Left hindlimb (tissue), 1 donor: ENCODE measurements at regions not wholly inside any gene's neighbourhood (a gene's known extent, or its start where the extent isn't known, plus 50 kb on each side); places are given as distances from the start of the nearest gene placed in this dataset.

ENCODE experiments used
- DNase-seq: peaks from one replicate; pipeline ENCODE4 v3.0.0-alpha.2; 2018

DNA sequence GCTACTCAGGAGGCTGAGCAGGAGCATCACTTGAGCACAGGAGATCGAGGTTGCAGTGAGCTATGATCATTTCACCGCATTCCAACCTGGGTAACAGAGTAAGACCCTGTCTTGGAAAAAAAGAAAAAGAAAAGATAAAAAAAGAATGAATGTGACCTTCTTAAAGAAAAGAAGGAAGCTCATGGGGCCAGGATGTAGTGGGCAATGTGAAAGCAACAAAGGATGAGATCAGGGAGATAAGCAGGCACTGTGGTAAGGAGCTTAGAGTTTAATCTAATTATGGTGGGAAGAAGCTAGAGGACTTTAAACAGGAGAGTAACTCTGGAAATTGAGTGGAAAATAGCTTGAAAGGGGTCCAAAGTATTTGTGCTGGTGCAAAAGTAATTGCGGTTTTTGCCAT is 231.6 kb upstream of the UBE2E2 start:
- DNase-seq: no peak

DNA sequence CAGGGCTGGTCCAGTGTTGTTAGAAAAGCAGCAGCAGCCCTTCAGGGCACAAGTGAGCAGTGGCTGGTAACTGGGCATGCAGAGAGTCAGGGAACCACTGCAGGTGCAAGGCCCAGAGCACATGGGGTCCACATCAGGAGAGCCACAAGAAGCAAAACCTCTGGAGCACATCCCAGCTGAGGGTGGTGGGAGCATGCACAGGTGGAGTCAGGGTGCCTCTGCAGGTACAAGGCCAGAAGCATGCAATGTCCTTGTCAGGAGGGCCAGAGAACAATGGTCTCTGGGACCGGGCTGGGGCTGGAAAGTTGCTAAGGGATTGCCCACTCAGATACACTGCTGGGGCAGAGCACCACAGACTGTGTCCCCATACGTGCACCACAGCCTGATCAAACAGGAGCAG is 226.1 kb upstream of the UBE2E2 start:
- no peak for DNase-seq

DNA sequence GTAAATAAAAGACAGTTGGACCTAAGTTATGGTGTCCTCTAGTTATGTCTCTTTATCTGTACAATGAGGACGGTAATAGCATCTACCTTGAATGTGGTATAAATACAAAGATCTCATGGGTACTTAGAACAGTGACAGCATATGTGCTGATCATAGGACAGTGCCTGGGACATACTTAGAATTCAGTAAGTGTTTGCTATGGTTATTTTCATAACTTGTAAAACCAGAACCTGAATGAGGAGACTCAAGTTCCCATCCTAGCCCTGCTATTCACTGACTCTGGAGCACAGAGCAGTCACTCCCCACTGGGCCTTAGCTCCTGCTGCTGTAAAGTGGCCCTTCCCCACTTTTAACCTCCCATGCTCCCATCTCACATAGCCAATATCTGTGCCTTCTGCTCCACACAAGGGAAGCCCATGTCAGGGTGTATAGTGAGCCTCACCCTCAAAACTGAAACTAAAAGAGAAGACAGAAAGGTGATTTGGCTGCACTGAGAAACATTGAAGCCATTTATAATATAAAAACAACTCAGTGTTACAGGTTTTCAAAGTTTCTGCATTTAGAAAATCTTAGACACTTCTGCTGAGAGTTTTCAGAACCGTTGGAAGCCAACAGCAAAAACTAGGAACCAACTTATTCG is 225.4 kb upstream of the UBE2E2 start:
- no peak for DNase-seq

DNA sequence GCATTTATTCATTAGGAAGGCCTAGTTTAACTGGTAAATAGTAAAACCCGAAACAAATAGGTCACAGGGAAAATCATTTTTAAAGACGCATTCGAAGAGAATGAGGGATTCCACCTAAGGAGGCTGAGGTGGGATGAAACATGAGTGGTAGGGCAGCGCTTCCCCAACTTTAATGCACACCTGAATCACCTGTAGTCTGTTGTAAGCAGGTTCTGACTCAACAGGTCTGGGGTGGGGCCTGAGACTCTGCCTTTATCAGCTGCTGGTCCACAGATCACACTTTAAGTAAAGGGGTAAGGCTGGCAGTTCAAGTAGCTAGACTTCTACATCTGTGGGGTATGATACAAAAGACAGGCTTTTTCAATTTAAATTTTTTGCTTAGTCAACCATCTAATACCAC is 223.5 kb upstream of the UBE2E2 start:
- no peak for DNase-seq

DNA sequence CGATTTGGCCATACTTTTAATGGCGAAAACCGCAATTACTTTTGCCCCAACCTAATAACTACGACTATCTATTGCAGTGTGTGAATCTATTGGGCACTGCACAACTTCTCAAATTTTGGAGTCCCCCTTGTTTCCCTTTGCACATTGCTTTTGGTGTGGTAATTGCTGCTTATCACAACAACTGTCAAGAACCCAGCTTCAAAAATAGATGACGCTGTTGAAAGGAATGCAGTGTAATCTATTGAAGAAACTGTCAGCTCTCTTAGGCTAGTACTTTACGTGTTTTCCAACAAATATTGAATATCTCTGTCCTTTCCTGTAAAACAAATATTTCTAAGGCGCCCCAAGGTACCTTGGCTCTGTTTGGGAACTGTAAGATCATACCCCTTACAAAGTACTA is 222.8 kb upstream of the UBE2E2 start:
- no peak for DNase-seq

DNA sequence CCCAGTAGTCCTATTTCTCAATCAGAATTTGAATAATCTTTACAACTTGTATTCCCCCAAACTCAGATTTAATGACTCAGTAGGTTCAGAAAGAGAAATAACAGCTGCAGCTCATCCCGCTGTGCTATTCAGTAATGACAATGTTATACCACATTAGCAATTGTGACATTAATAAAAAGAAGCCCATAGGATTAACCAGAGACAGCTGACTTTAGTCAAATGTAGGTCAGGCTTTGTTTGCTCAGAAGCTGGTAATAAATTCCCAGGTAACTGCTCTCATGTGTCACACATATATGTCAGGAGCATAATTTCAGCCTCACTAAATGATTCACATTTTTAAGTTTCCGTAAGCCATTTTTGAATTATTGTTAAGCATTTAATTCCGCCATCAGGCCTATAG is 222.0 kb upstream of the UBE2E2 start:
- no peak for DNase-seq

DNA sequence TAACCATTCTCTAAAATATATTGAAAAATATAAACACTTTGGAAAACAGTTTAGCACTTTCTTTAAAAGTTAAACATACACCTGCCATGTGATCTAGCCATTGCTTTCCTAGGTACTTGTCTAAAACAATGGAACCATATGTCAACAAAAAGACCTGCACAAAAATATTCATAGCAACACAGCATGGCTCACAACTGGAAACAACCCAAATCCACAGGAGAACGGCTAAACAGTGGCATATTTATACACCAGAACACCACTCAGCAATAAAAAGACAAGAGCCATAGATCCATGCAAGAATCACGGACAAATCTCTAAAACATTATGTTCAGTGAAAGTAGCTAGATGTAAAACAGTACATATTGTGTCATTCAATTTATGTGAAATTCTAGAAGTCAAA is 221.3 kb upstream of the UBE2E2 start:
- no peak for DNase-seq

DNA sequence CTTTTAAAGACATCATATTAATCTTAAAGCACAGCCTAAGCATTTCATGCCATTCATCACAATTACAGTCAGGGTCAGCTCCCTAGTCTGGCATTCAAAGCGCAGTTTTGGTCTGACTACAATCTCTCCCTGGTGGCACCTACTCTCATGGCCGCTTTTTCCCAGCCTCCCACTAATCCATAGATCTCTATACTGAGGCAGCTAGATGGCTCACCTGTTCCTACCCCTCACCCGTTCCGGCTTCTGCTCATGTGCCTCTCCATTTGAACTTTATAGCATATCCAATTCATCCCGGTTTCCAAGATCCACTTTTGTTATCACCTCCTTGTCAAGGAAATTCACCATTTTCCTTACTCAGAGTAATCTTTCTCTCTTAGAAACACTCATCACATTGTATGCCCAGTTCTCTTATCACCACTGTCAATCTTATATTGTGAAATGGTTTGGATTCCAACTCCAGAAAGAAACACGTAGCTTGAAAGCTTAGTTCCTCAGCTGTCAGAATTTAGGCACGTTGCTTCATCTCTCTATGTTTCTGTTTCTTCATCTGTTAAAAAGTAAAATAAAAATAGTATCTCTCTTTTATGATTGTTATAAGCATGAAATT is 220.0 kb upstream of the UBE2E2 start:
- DNase-seq: no peak

DNA sequence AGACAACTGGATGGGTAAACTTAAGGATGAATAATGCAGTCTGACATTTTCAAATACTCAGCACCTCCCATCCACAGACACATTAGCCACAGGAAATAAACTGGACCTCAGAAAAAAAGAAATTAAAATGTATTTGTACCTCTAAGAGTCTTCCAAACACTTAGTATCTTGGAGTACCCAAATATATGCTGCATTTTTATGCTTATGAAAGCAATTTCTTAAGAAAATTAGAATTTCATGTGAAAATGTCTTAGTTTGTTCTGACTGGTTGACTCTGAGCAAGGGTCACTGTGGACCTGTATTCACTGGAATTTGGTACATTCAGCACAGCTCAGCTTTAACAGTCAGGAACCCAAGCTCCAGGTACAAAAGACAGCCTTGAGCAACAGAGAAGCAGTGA is 216.2 kb upstream of the UBE2E2 start:
- DNase-seq: no peak

DNA sequence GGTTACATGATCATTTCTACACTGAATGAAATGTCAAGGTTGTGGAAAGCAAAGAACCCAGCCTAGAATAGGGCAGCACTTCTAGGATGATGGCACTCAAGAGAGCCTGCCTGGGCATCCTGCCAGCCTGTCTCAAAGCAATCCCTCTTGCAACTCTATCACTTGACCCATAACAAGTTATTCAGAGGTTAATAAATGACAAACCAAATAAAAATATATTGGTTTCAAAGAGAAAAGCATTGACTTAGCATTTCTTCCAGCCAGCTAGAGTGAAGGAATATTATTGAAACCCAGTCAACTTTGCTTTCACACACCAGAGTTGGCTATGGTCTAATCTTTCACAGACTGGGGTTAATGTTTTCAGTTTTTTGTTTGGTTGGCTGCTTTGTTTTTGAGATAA is 214.6 kb upstream of the UBE2E2 start:
- no peak for DNase-seq

DNA sequence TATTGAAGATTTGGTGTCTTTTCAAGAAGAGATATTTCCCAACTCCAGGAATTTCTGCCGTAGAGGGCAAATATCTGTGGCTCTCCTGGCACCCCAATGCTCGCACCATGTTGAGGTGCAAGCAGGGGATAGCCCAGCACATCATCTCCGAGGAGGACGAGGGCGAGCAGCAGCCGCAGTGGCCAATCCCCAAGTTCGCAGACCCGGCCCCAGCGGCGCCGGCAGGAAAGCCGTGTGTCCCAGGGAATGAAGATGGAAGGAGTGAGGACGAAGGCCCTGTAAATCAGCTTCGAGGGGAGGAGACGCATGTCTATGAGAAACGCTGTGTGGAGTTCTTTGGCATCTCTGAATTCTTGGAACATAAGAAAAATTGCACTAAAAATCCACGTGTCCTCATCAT is 213.4 kb upstream of the UBE2E2 start:
- no peak for DNase-seq

DNA sequence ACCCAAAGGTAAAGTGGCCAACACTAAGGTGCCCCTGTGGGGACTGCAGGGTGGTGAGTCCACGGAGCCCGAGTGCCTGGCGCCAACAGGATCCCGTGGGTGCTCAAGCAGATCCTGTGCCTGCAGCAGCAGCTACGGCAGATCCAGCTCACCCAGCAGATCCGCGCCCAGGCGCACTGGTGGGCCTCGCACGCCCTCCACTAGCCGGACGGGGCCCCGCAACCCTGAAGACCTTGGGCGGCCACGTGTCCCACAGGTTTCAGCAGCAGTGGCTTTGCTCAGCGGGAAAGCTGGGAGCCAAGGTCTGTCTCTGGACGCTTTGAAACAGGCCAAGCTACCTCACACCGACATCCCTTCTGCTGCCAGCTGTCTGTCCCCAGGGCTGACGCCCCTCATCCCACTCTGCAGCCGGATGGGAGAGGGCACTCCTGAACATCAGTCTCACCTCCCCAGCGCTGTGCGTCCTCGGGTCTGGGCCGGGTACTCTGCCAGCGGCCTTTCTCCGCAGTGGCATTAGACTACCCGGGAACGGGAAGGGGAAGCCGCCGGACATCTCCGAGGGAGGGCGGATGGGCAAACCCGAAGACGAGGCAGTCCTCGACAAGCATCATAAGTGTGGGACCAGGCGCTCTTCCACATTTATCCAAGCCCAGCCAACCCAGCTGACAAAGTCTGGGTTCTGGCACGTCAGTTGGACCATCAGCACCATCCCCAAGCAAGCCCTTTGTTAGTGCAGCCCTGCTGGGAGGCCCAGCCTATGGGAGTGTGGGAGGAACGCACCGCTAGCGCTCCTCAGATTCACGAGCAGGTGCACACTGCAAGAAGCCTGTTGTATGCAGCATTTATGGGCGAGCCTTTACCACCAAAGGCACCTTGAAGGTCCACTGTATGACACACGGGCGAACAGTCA is 212.6 kb upstream of the UBE2E2 start:
- no peak for DNase-seq

DNA sequence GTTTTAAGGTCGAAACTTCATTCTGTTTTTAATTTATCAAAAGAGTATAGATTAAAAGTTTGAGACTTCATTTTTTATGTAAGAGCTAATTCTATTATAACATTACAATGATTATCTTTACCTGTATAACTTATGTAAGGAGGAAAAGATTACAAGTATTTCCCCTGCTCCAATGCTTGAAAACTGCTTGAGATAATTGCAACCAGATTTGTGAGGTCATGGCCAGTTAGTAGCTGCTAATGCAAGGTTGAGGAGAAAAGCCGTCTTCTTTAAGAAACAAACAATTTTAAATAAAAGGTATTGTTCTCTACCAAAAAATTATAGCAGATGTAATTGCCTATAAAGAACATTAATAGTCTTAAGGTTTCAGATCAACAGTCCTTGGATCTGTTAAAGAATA is 208.3 kb upstream of the UBE2E2 start:
- DNase-seq: no peak

DNA sequence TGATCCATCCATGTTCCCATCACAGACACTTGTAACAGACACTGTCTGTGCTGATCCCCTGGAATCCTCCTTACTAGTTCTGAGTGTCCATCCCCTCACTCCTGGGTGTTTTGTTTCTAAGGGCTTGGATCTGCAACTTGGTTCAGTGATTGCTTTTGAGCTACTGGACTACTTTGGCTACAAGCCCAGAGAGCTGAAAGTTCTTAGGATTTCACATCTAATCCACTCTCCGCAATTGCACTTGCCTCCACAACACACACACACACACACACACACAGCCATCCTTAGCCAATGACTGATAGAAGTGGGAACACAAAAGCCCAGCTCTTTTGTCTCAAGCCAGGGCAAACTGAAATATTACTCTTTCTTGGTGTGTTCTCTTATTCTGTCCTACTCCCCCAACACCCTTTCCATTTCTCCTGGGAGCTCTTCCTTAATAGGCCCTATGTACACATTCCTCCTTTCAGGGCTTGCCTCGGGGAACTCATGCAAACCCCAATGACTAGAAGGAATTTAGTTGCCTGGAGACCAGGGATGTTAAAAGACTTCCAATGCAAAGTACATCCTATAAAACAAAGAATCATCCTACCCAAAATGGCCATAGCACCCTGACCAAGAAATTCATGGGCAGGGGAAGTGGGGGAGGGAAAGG is 206.1 kb upstream of the UBE2E2 start:
- DNase-seq: no peak

DNA sequence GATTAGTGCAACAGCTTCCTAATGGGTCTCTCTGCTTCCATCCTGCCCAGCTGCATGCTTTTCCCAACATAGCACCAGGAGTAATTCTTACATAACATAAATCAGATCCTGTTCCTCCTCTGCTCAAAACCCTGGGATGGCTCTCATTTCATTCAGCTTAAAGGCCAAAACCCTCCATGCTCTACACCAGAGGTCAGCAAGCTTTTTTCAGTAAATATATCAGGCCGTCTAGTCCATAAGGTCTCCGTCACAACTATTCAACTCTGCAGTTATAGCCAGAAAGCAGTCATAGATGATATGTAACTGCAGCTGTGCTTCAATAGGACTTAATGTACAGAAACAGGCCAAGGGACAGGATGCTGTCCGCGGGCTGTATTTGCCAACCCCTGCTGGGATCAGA is 202.8 kb upstream of the UBE2E2 start:
- no peak for DNase-seq

DNA sequence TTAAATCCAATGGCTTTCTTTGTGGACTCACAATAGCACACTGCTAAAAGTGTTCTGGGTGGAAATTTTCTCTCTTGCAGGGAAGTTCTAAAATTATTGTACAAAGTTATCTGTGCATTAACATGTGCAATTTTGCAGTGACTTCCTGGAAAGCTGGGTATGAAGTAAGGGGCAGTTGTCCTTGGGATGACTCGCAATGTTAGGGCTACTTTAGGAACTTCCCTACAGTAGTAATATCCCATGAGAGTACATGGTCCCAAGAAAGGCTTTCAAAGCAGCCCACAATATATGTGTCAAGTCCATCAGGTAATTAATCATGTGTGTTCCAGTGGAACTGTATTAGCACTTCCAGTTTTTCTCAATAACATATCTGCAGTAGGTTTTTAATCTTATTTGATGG is 201.0 kb upstream of the UBE2E2 start:
- DNase-seq: no peak

DNA sequence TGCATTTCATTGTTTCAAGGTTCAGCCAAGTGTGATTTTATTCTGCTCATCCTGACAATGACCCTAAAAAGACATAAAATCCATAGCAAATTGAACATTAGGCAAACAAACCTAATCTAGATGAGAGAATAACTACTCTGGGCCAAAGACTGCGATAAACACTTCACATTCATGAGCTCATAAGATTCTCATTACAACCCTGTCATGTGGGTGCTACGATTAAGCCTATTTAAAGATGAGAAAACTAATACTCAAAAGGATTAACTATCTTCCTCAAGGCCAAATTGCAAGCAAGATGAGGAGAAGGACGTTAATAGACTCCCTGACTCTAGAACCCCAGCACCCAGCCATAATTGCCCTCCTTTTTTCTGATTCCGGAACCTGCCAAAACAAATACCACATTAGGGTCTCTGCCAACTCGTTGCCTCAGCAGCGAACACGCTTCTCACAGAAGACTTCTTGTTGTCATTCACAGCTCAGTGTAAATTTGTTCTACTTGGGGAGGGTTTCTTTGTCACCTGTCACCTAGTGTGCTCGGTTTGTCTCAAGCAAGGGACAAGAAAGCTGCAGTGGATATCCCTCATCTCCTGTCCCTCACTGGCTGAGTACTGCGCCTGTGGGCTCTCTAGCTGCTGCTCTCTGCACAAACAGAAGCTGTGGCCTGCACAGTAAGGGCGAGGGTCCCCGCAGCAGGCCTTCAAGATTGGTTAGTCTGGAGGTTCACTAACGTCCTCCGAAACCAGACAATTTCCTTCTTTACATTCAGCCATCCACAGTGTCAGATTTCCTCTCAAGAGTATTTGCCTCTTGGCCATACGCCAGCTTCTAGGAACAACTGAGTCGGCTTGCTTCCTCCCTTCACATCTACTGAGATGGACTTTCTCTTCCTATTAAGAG is 200.0 kb upstream of the UBE2E2 start:
- DNase-seq: no peak

DNA sequence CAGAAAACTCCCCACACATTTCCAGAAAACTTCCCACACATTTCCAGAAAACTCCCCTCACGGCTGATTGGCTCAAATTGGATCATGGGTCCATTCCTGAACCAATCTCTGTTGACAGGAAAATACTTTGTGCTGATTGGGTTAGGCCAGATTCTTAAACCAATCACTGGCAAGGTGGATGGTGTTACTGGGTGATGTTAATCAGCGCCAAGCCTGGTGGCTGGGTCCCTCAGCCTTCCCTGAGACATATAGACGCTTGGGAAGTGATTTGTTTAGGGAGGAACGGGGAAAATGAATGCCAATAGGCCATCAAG is 199.4 kb upstream of the UBE2E2 start:
- DNase-seq: no peak

DNA sequence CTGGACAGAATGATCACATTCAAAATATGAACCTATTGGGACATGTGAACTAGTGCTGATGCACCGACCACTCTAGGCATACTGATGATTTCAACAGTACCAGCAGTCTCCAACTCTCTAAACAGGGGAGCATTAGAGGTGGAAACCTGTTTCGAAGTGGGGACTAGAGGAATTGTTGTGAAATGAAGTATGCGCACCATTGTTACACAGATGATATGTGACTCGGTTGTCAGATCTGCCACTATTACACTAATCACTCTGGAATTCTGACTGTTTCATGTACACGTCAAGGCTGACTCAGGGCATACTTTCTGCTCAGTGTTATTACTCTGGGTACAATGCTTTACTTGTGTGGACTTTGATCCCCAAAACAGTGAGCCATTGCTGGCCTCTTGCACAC is 198.2 kb upstream of the UBE2E2 start:
- DNase-seq: no peak

DNA sequence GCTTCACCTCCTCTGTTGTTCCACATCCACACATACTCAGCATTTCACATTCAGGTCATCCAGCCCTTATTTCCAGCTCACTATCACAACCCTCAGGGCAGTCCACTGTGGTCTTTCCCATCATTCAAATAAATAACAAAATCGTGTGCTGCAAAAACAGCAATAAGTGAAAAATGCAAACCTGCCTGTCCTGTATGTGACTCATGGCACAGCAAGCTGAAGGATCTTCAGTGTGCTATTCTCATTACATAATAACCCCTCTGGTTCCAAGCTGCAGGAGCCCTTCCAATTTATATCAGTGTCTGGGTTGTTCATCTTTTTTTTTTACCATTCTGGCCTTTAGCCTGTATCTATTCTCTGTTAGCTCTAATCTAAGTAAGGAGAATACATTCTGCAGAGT is 185.3 kb upstream of the UBE2E2 start:
- DNase-seq: no peak

DNA sequence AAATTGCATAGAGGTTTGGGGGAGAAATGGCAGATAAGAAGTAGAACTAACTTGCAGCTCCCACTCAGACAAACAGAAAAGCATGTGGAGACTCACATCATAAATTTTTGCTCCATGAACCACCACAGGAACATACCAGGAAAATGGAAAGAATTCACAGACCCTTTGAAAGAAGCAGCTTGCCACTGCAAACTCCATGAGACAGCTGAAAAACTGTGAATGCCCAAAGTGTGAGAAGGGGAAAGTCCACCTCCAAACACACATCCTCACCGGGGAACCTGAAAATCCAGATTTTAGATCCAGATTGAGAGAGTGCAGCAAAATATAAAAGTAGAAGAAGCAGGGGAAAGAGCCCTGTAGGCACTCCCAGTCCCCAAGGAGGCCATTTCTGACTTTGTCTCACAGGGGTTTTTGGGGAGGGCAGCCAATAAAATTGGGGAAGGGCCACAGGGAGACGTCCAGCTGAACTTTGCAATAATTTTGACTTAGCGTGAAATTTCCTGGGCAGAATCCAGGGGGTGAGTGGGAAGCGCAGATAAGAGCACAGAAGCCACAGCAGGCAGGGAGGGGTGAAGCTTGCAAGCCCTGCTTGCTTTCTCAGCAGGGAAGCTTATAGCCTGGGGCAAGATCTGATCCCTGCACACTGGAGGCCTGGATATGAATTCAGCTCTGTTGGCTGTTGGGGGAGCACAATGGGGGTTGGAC is 183.4 kb upstream of the UBE2E2 start:
- no peak for DNase-seq

DNA sequence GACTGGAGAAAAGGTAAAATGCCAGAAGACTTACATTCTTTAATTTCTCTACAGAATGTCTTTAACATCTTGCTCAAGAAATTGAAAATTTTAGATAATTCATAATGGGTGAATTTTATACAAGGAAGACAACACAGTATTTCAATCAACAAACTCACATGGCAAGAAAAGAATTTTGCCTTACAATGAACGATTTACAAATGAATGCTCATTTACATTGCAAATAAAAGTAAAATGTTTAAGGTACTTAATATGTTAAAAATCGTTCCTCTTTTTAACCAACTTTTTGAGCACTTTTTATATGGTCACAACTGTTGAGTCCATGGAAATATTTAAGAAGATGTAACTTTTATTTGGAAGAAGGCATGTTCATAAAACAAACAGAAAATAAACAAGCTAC is 174.8 kb upstream of the UBE2E2 start:
- no peak for DNase-seq
